ENCODE measurements at regions not wholly inside any gene's neighbourhood (a gene's known extent, or its start where the extent isn't known, plus 50 kb on each side); places are given as distances from the start of the nearest gene placed in this dataset.

DNA sequence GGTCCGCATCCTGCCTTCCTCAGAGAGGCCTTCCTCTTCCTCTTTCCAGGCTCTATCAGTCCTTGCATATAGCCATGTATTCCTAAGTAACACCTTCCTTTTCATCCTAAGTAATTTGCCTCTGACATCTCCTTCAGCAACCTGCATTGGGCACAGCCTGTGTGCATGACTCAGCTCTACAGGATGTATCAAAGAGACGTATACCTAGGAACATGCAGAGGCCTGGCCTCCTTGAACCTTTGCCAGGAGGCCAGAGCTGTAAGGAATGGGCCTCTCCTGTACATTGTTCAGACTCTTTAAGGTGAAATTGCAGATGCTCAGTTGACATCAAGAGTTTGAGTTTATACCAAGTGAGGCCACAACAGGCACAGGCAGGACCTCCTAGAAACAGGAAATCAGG is 76.0 kb upstream of the CELF4 start:
- H3K4me3 ChIP-seq (ENCODE audit: low read length) = no peak overlapping the region
- no peaks in the 10 kb centered on the region for H3K36me3 ChIP-seq (ENCODE audit: control insufficient read depth, insufficient read depth, low read length)
- H3K27ac ChIP-seq (ENCODE audit: low read depth, low read length) = no peak overlapping the region
- 93 to 100% methylated on average over 2 of the region's 2 CpGs for WGBS, 2 experiments (ENCODE audit: insufficient coverage in 1 of 2, insufficient read length in 1 of 2)
- H3K9me3 ChIP-seq (ENCODE audit: control insufficient read depth, low read length) = peaks cover 23% of the 10 kb centered on the region
- Mint-ChIP-seq H3K36me3 (ENCODE audit: low read depth) (no peaks in the 10 kb centered on the region), H3K9me3 (peaks cover 26% of the 10 kb centered on the region), H3K4me3 (no peak overlapping the region), H3K27me3 (ENCODE audit: insufficient read depth) (no peaks in the 10 kb centered on the region), H3K27ac (no peak overlapping the region), H3K4me1 (peaks cover 13% of the 10 kb centered on the region)
- TF ChIP-seq, protein P1, sequence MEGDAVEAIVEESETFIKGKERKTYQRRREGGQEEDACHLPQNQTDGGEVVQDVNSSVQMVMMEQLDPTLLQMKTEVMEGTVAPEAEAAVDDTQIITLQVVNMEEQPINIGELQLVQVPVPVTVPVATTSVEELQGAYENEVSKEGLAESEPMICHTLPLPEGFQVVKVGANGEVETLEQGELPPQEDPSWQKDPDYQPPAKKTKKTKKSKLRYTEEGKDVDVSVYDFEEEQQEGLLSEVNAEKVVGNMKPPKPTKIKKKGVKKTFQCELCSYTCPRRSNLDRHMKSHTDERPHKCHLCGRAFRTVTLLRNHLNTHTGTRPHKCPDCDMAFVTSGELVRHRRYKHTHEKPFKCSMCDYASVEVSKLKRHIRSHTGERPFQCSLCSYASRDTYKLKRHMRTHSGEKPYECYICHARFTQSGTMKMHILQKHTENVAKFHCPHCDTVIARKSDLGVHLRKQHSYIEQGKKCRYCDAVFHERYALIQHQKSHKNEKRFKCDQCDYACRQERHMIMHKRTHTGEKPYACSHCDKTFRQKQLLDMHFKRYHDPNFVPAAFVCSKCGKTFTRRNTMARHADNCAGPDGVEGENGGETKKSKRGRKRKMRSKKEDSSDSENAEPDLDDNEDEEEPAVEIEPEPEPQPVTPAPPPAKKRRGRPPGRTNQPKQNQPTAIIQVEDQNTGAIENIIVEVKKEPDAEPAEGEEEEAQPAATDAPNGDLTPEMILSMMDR (conservative IDR thresholded peaks at IDR 0.05) = no peak
- no peaks in the 10 kb centered on the region for H3K4me1 ChIP-seq (ENCODE audit: control insufficient read depth, insufficient read depth, low read length)
- H3K9ac ChIP-seq (ENCODE audit: extremely low read depth, low read length, poor library complexity, severe bottlenecking) = no peak overlapping the region
- no peaks in the 10 kb centered on the region for H3K27me3 ChIP-seq (ENCODE audit: control insufficient read depth, insufficient read depth, low read length, poor library complexity, severe bottlenecking)
- DNase-seq = no peak

DNA sequence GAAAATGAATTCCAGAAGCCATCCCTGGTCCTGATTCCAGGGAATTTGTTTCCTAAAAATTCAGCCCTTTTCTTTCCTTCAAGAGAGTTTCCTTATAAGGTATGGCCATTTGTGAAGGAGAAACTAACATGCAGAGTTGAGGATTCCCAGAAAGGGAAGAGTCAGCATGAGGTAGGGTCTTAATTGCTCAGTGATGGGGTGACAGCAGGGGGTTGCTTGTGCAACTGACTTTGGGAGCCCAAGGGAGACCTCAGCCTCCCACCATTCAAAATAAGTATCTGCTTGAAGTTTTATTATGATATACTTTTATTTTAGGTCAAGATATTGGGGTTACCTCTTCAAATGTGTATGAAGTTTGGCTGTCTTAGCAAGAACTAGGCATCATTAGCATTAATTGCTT is 74.9 kb upstream of the CELF4 start:
- TF ChIP-seq, protein P1 (conservative IDR thresholded peaks at IDR 0.05) = no peak
- no peak overlapping the region for H3K4me3 Mint-ChIP-seq
- Histone ChIP-seq H3K4me1 (ENCODE audit: control insufficient read depth, insufficient read depth, low read length) (no peaks in the 10 kb centered on the region), H3K9ac (ENCODE audit: extremely low read depth, low read length, poor library complexity, severe bottlenecking) (no peak overlapping the region), H3K4me3 (ENCODE audit: low read length) (no peak overlapping the region), H3K9me3 (ENCODE audit: control insufficient read depth, low read length) (peaks cover 16% of the 10 kb centered on the region), H3K27ac (ENCODE audit: low read depth, low read length) (no peak overlapping the region), H3K36me3 (ENCODE audit: control insufficient read depth, insufficient read depth, low read length) (no peaks in the 10 kb centered on the region), H3K27me3 (ENCODE audit: control insufficient read depth, insufficient read depth, low read length, poor library complexity, severe bottlenecking) (no peaks in the 10 kb centered on the region)
- no peaks in the 10 kb centered on the region for H3K36me3 Mint-ChIP-seq (ENCODE audit: low read depth)
- no peak overlapping the region for H3K27ac Mint-ChIP-seq
- DNase-seq = peak; percentile 68
- peaks cover 13% of the 10 kb centered on the region for H3K4me1 Mint-ChIP-seq
- peaks cover 17% of the 10 kb centered on the region for H3K9me3 Mint-ChIP-seq
- no peaks in the 10 kb centered on the region for H3K27me3 Mint-ChIP-seq (ENCODE audit: insufficient read depth)

DNA sequence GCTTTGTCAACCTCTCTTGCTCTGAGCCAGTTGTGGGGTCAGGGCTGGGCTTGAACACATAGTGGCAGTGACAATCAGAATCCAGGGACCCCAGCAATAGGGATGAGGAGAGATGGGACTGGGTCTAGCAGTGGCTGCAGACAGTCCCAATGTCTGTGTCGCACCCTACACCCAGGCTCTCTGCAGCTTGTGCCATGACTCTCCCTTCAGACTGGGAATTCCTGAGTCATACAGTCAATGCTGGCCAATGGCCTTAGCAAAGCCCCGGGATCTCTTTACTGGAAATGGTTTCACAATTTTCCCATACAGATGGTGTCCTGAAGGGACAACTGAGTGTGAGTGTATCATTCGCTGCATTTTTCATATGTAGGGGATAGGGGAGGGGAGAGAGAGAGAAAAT is 74.2 kb upstream of the CELF4 start:
- H3K27ac Mint-ChIP-seq = no peak overlapping the region
- H3K4me3 Mint-ChIP-seq = no peak overlapping the region
- Histone ChIP-seq H3K9ac (ENCODE audit: extremely low read depth, low read length, poor library complexity, severe bottlenecking) (no peak overlapping the region), H3K27me3 (ENCODE audit: control insufficient read depth, insufficient read depth, low read length, poor library complexity, severe bottlenecking) (no peaks in the 10 kb centered on the region), H3K4me1 (ENCODE audit: control insufficient read depth, insufficient read depth, low read length) (no peaks in the 10 kb centered on the region), H3K4me3 (ENCODE audit: low read length) (no peak overlapping the region), H3K36me3 (ENCODE audit: control insufficient read depth, insufficient read depth, low read length) (no peaks in the 10 kb centered on the region), H3K27ac (ENCODE audit: low read depth, low read length) (no peak overlapping the region), H3K9me3 (ENCODE audit: control insufficient read depth, low read length) (peaks cover 13% of the 10 kb centered on the region)
- TF ChIP-seq, protein P1 (conservative IDR thresholded peaks at IDR 0.05) = no peak
- H3K9me3 Mint-ChIP-seq = peaks cover 11% of the 10 kb centered on the region
- DNase-seq = no peak
- no peaks in the 10 kb centered on the region for H3K36me3 Mint-ChIP-seq (ENCODE audit: low read depth)
- H3K4me1 Mint-ChIP-seq = peaks cover 13% of the 10 kb centered on the region
- WGBS, 2 experiments (ENCODE audit: insufficient coverage in 1 of 2, insufficient read length in 1 of 2) = 93 to 100% methylated on average over 1 to 3 of the region's 3 CpGs
- H3K27me3 Mint-ChIP-seq (ENCODE audit: insufficient read depth) = no peaks in the 10 kb centered on the region

Measured in endodermal cell (in vitro differentiated cells).